ENCODE measurements at regions not wholly inside any gene's neighbourhood (a gene's known extent, or its start where the extent isn't known, plus 50 kb on each side); places are given as distances from the start of the nearest gene placed in this dataset.
A peak's percentile ranks its signal among the peaks of the same experiment; 100 is the strongest.

GRCh38 chr6:103326760-103327757 is 1532.7 kb downstream of the HACE1 start:
- peak; percentile 17; the same call in 1 of the 2 replicates for TF ChIP-seq GATA3 (IDR thresholded peaks at IDR 0.05; ENCODE audit: low read depth, low read length)
- no peak; the same call in 1 of the 2 replicates for TF ChIP-seq GATA2 (IDR thresholded peaks at IDR 0.05; ENCODE audit: low read depth, low read length)

- TF ChIP-seq GATA2 (IDR thresholded peaks at IDR 0.05; ENCODE audit: low read depth, low read length) (no peak), GATA3 (IDR thresholded peaks at IDR 0.05; ENCODE audit: low read depth, low read length) (no peak)
Measured at GRCh38 chr6:103313432-103313831, 1546.3 kb downstream of the HACE1 start.

- TF ChIP-seq GATA2 (IDR thresholded peaks at IDR 0.05; ENCODE audit: low read depth, low read length) = no peak
- TF ChIP-seq GATA3 (IDR thresholded peaks at IDR 0.05; ENCODE audit: low read depth, low read length) = no peak
Measured at GRCh38 chr6:103284835-103285234, 1574.9 kb downstream of the HACE1 start.

GRCh38 chr6:103280417-103280816 is 1579.3 kb downstream of the HACE1 start:
- no peak for TF ChIP-seq GATA3 (IDR thresholded peaks at IDR 0.05; ENCODE audit: low read depth, low read length)
- TF ChIP-seq GATA2 (IDR thresholded peaks at IDR 0.05; ENCODE audit: low read depth, low read length) = no peak

- TF ChIP-seq GATA3 (IDR thresholded peaks at IDR 0.05; ENCODE audit: low read depth, low read length) (no peak), GATA2 (IDR thresholded peaks at IDR 0.05; ENCODE audit: low read depth, low read length) (no peak)
Measured at GRCh38 chr6:103277936-103278335, 1581.8 kb downstream of the HACE1 start.

GRCh38 chr6:103273048-103273447 is 1586.7 kb downstream of the HACE1 start:
- no peak for TF ChIP-seq GATA2 (IDR thresholded peaks at IDR 0.05; ENCODE audit: low read depth, low read length)
- TF ChIP-seq GATA3 (IDR thresholded peaks at IDR 0.05; ENCODE audit: low read depth, low read length) = no peak

GRCh38 chr6:103269581-103269980 is 1590.1 kb downstream of the HACE1 start:
- TF ChIP-seq GATA3 (IDR thresholded peaks at IDR 0.05; ENCODE audit: low read depth, low read length) = no peak
- TF ChIP-seq GATA2 (IDR thresholded peaks at IDR 0.05; ENCODE audit: low read depth, low read length) = no peak

- TF ChIP-seq GATA2 (IDR thresholded peaks at IDR 0.05; ENCODE audit: low read depth, low read length) (no peak), GATA3 (IDR thresholded peaks at IDR 0.05; ENCODE audit: low read depth, low read length) (no peak)
Measured at GRCh38 chr6:103268335-103268734, 1591.4 kb downstream of the HACE1 start.

- TF ChIP-seq GATA2 (IDR thresholded peaks at IDR 0.05; ENCODE audit: low read depth, low read length) (no peak), GATA3 (IDR thresholded peaks at IDR 0.05; ENCODE audit: low read depth, low read length) (no peak)
Measured at GRCh38 chr6:103264020-103264419, 1595.7 kb downstream of the HACE1 start.

- TF ChIP-seq GATA3 (IDR thresholded peaks at IDR 0.05; ENCODE audit: low read depth, low read length) (no peak), GATA2 (IDR thresholded peaks at IDR 0.05; ENCODE audit: low read depth, low read length) (no peak)
Measured at GRCh38 chr6:103255132-103255531, 1604.6 kb downstream of the HACE1 start.

GRCh38 chr6:103236923-103237322 is 1622.8 kb downstream of the HACE1 start:
- no peak for TF ChIP-seq GATA2 (IDR thresholded peaks at IDR 0.05; ENCODE audit: low read depth, low read length)
- no peak for TF ChIP-seq GATA3 (IDR thresholded peaks at IDR 0.05; ENCODE audit: low read depth, low read length)

GRCh38 chr6:103231181-103231580 is 1628.5 kb downstream of the HACE1 start:
- no peak for TF ChIP-seq GATA2 (IDR thresholded peaks at IDR 0.05; ENCODE audit: low read depth, low read length)
- TF ChIP-seq GATA3 (IDR thresholded peaks at IDR 0.05; ENCODE audit: low read depth, low read length) = no peak

GRCh38 chr6:103215847-103216246 is 1643.9 kb downstream of the HACE1 start:
- no peak for TF ChIP-seq GATA3 (IDR thresholded peaks at IDR 0.05; ENCODE audit: low read depth, low read length)
- TF ChIP-seq GATA2 (IDR thresholded peaks at IDR 0.05; ENCODE audit: low read depth, low read length) = no peak

- no peak for TF ChIP-seq GATA3 (IDR thresholded peaks at IDR 0.05; ENCODE audit: low read depth, low read length)
- no peak for TF ChIP-seq GATA2 (IDR thresholded peaks at IDR 0.05; ENCODE audit: low read depth, low read length)
Measured at GRCh38 chr6:103210686-103211085, 1649.0 kb downstream of the HACE1 start.

- no peak for TF ChIP-seq GATA2 (IDR thresholded peaks at IDR 0.05; ENCODE audit: low read depth, low read length)
- TF ChIP-seq GATA3 (IDR thresholded peaks at IDR 0.05; ENCODE audit: low read depth, low read length) = no peak
Measured at GRCh38 chr6:103198386-103198785, 1661.3 kb downstream of the HACE1 start.

Measured in SH-SY5Y (cell line).